Chondrocyte (in vitro differentiated cells): ENCODE measurements at regions not wholly inside any gene's neighbourhood (a gene's known extent, or its start where the extent isn't known, plus 50 kb on each side); places are given as distances from the start of the nearest gene placed in this dataset.

Source experiments
- DNase-seq: peaks from one replicate; pipeline ENCODE4 v3.0.0; 2021; ENCODE audit warnings: mixed read lengths, low spot score
- H3K27ac Mint-ChIP-seq: one replicate; pipeline ENCODE4 v1.8.0; 2021; ENCODE audit warnings: mild to moderate bottlenecking, moderate library complexity, mixed read lengths; ENCODE audit not compliant: unreplicated experiment
- H3K27me3 Mint-ChIP-seq: 2 replicates; pipeline ENCODE4 v1.8.0; 2021; ENCODE audit warnings: low read depth, mixed read lengths
- H3K36me3 Mint-ChIP-seq: 2 replicates; pipeline ENCODE4 v1.8.0; 2021; ENCODE audit warnings: low read depth, mixed read lengths
- H3K4me1 Mint-ChIP-seq: 2 replicates; pipeline ENCODE4 v1.8.0; 2021; ENCODE audit warnings: low read depth, mild to moderate bottlenecking, mixed read lengths
- H3K4me3 Mint-ChIP-seq: one replicate; pipeline ENCODE4 v1.8.0; 2021; ENCODE audit warnings: mild to moderate bottlenecking, moderate library complexity, mixed read lengths; ENCODE audit not compliant: unreplicated experiment
- H3K9me3 Mint-ChIP-seq: 2 replicates; pipeline ENCODE4 v1.8.0; 2021; ENCODE audit warnings: low read depth, mixed read lengths
- CTCF ChIP-seq: fragments of 200-600 bp; sonication (generic); IDR thresholded peaks from 2 replicates; pipeline ENCODE4 v1.5.0; 2021; ENCODE audit warnings: antibody characterized with exemption, mild to moderate bottlenecking, moderate library complexity

DNA sequence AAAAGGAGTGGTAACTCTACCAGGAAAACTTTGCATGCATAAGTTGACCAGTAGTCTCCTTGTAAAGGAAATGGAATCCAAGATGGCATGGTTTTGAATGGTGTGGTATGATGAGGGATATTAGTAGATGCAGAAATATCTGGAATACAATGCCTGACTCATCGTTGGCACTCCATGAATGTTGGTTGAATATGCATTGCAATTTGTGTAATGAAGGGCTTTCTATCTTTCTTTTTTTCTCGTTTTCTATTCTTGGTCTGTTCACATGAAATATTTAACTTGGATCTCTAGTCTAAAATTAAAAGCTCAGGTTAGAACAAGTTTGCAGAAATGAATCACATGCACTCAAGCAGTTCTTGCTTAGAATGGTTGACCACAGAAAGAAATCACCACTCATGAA lies 195.3 kb upstream of the ADRA1D start:
- peaks cover under 1% of the 10 kb centered on the region for H3K4me1 Mint-ChIP-seq
- no peak overlapping the region for H3K27ac Mint-ChIP-seq
- no peak for TF ChIP-seq CTCF
- H3K4me3 Mint-ChIP-seq, result no peak overlapping the region
- no peaks in the 10 kb centered on the region for H3K9me3 Mint-ChIP-seq
- DNase-seq, result no peak
- H3K36me3 Mint-ChIP-seq, result no peaks in the 10 kb centered on the region
- peaks cover 22% of the 10 kb centered on the region for H3K27me3 Mint-ChIP-seq

DNA sequence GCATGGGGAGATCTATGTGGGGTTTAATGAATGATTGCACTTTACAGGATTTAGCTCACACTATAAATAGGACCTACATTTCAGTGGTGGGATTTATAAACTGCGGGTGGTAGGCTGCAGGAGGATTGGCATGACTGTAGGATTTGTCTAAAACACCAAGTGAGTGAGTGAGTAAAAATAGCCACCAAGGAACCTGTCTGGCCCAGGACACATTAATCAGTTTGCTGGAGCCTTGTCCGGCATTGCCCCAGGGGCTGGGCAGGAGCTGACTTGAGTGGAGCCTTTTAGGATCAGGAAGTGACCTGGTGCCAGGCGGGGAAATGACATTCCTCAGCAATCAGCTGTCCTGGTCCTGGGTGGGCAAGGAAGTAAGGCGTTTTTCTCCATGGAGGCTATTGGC lies 193.9 kb upstream of the ADRA1D start:
- no peak for TF ChIP-seq CTCF
- no peaks in the 10 kb centered on the region for H3K9me3 Mint-ChIP-seq

GRCh38 chr20:4441871-4442270 lies 192.8 kb upstream of the ADRA1D start:
- H3K9me3 Mint-ChIP-seq, result no peaks in the 10 kb centered on the region
- H3K36me3 Mint-ChIP-seq, result no peaks in the 10 kb centered on the region
- peaks cover 17% of the 10 kb centered on the region for H3K27me3 Mint-ChIP-seq
- H3K27ac Mint-ChIP-seq, result no peak overlapping the region
- no peak overlapping the region for H3K4me3 Mint-ChIP-seq
- H3K4me1 Mint-ChIP-seq, result no peaks in the 10 kb centered on the region
- TF ChIP-seq CTCF, result no peak
- DNase-seq, result no peak

More for the DNA sequence above, 193.9 kb upstream of the ADRA1D start:
- Mint-ChIP-seq H3K4me3 (no peak overlapping the region), H3K4me1 (no peaks in the 10 kb centered on the region), H3K27me3 (peaks cover 19% of the 10 kb centered on the region), H3K27ac (no peak overlapping the region), H3K36me3 (no peaks in the 10 kb centered on the region)
- DNase-seq, result no peak

GRCh38 chr20:4441191-4441590 lies 192.1 kb upstream of the ADRA1D start:
- Mint-ChIP-seq H3K9me3 (no peaks in the 10 kb centered on the region), H3K4me3 (no peak overlapping the region), H3K4me1 (no peaks in the 10 kb centered on the region), H3K27me3 (peaks cover 14% of the 10 kb centered on the region), H3K27ac (no peak overlapping the region), H3K36me3 (no peaks in the 10 kb centered on the region)
- TF ChIP-seq CTCF, result no peak
- DNase-seq, result no peak

GRCh38 chr20:4439461-4439860 lies 190.4 kb upstream of the ADRA1D start:
- no peak overlapping the region for H3K27ac Mint-ChIP-seq
- no peak for DNase-seq
- peaks cover 14% of the 10 kb centered on the region for H3K27me3 Mint-ChIP-seq
- H3K4me1 Mint-ChIP-seq, result no peaks in the 10 kb centered on the region
- no peak overlapping the region for H3K4me3 Mint-ChIP-seq
- no peaks in the 10 kb centered on the region for H3K36me3 Mint-ChIP-seq
- H3K9me3 Mint-ChIP-seq, result no peaks in the 10 kb centered on the region
- no peak for TF ChIP-seq CTCF
